ENCODE measurements at regions not wholly inside any gene's neighbourhood (a gene's known extent, or its start where the extent isn't known, plus 50 kb on each side); places are given as distances from the start of the nearest gene placed in this dataset.

DNA sequence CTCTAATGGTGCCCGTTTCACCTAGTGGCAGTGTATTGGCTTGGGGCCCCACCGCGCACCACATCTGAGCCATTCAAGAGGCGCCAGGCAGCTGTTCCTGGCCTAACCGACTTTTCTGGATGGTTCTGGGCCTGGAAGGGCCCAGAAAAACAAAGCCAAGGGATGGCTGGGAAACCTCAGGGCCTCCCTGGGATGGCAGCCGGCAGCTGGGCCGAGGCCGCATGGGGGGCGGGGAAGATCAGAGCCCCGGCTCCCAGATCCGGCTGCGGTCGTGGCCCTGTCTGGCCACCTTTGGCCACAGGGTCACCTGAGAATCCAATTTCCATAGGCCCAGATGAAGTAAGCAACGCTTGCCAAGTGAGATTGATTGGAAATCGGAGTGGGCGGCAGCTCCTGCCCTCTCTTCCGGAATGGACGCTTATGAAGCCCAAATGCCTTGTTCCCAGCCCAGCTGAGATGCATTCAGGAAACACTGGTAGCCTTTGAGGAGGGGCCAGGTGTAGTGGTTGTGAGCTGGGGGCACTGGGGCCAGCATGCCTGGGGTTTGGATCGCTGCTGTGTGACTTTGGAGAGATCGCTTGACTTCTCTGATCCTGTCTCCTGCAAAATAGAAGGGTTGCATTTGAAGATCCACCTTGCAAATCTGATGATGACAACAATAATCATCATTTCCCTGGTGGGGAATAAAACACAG is 163.8 kb upstream of the GSE1 start:
- TF ChIP-seq, protein P1, sequence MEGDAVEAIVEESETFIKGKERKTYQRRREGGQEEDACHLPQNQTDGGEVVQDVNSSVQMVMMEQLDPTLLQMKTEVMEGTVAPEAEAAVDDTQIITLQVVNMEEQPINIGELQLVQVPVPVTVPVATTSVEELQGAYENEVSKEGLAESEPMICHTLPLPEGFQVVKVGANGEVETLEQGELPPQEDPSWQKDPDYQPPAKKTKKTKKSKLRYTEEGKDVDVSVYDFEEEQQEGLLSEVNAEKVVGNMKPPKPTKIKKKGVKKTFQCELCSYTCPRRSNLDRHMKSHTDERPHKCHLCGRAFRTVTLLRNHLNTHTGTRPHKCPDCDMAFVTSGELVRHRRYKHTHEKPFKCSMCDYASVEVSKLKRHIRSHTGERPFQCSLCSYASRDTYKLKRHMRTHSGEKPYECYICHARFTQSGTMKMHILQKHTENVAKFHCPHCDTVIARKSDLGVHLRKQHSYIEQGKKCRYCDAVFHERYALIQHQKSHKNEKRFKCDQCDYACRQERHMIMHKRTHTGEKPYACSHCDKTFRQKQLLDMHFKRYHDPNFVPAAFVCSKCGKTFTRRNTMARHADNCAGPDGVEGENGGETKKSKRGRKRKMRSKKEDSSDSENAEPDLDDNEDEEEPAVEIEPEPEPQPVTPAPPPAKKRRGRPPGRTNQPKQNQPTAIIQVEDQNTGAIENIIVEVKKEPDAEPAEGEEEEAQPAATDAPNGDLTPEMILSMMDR (IDR thresholded peaks at IDR 0.05): no peak
- TF ChIP-seq, protein P2, sequence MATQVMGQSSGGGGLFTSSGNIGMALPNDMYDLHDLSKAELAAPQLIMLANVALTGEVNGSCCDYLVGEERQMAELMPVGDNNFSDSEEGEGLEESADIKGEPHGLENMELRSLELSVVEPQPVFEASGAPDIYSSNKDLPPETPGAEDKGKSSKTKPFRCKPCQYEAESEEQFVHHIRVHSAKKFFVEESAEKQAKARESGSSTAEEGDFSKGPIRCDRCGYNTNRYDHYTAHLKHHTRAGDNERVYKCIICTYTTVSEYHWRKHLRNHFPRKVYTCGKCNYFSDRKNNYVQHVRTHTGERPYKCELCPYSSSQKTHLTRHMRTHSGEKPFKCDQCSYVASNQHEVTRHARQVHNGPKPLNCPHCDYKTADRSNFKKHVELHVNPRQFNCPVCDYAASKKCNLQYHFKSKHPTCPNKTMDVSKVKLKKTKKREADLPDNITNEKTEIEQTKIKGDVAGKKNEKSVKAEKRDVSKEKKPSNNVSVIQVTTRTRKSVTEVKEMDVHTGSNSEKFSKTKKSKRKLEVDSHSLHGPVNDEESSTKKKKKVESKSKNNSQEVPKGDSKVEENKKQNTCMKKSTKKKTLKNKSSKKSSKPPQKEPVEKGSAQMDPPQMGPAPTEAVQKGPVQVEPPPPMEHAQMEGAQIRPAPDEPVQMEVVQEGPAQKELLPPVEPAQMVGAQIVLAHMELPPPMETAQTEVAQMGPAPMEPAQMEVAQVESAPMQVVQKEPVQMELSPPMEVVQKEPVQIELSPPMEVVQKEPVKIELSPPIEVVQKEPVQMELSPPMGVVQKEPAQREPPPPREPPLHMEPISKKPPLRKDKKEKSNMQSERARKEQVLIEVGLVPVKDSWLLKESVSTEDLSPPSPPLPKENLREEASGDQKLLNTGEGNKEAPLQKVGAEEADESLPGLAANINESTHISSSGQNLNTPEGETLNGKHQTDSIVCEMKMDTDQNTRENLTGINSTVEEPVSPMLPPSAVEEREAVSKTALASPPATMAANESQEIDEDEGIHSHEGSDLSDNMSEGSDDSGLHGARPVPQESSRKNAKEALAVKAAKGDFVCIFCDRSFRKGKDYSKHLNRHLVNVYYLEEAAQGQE (IDR thresholded peaks at IDR 0.05; ENCODE audit: insufficient read depth in 1 of 2, low read depth in 2 of 2, low read length in 1 of 2): no peak
- TF ChIP-seq POLR2AphosphoS5 (IDR thresholded peaks at IDR 0.05; ENCODE audit: low read depth, low read length): no peak
